H9 (cell line): ENCODE measurements at regions not wholly inside any gene's neighbourhood (a gene's known extent, or its start where the extent isn't known, plus 50 kb on each side); places are given as distances from the start of the nearest gene placed in this dataset.

ENCODE experiments used
- DNase-seq: peaks from one replicate; pipeline ENCODE4 v3.0.0-alpha.2; 2017
- H2AFZ ChIP-seq: one replicate; pipeline ENCODE4 v1.6.1; 2013; ENCODE audit warnings: mild to moderate bottlenecking, low read length, control low read depth, moderate library complexity
- H2AK5ac ChIP-seq: 2 replicates; pipeline ENCODE4 v1.6.1; 2013; ENCODE audit warnings: low read length, control low read depth, mixed read lengths; ENCODE audit not compliant: insufficient read length
- H2BK120ac ChIP-seq: one replicate; pipeline ENCODE4 v1.6.1; 2013; ENCODE audit warnings: low read depth, mild to moderate bottlenecking, low read length, control low read depth, inconsistent platforms; ENCODE audit not compliant: poor library complexity, severe bottlenecking
- H2BK12ac ChIP-seq: 2 replicates; pipeline ENCODE4 v1.6.1; 2013; ENCODE audit warnings: low read length, control low read depth, mixed read lengths, low read depth; ENCODE audit not compliant: insufficient read length
- H2BK15ac ChIP-seq: 2 replicates; pipeline ENCODE4 v1.6.1; 2013; ENCODE audit warnings: low read depth, low read length, control low read depth
- H2BK20ac ChIP-seq: one replicate; pipeline ENCODE4 v1.6.1; 2013; ENCODE audit warnings: low read depth, mild to moderate bottlenecking, low read length, control low read depth, inconsistent platforms; ENCODE audit not compliant: poor library complexity, severe bottlenecking
- H2BK5ac ChIP-seq: 2 replicates; pipeline ENCODE4 v1.6.1; 2013; ENCODE audit warnings: low read length, control low read depth, mixed read lengths; ENCODE audit not compliant: insufficient read length
- H3K14ac ChIP-seq: 2 replicates; pipeline ENCODE4 v1.6.1; 2013; ENCODE audit warnings: low read length, control low read depth; ENCODE audit not compliant: insufficient read depth
- H3K18ac ChIP-seq: 2 replicates; pipeline ENCODE4 v1.6.1; 2013; ENCODE audit warnings: low read depth, mild to moderate bottlenecking, mixed read lengths, low read length, control low read depth; ENCODE audit not compliant: insufficient read length
- H3K23ac ChIP-seq: 2 replicates; pipeline ENCODE4 v1.6.1; 2013; ENCODE audit warnings: low read length, control low read depth, mixed read lengths, low read depth; ENCODE audit not compliant: insufficient read length
- H3K23me2 ChIP-seq: 2 replicates; pipeline ENCODE4 v1.6.1; 2013; ENCODE audit warnings: low read depth, mild to moderate bottlenecking, mixed read lengths, low read length, control low read depth; ENCODE audit not compliant: insufficient read length, poor library complexity, severe bottlenecking
- H3K27ac ChIP-seq: 2 replicates; pipeline ENCODE4 v1.5.1; 2013; ENCODE audit warnings: low read length, control low read depth, mixed read lengths, low read depth; ENCODE audit not compliant: insufficient read length
- H3K27me3 ChIP-seq: 2 replicates; pipeline ENCODE4 v1.6.1; 2013; ENCODE audit warnings: low read length, control low read depth, inconsistent platforms; ENCODE audit not compliant: insufficient read depth
- H3K4ac ChIP-seq: 2 replicates; pipeline ENCODE4 v1.6.1; 2013; ENCODE audit warnings: low read depth, mild to moderate bottlenecking, control low read depth, inconsistent platforms, low read length, moderate library complexity
- H3K4me1 ChIP-seq: 2 replicates; pipeline ENCODE4 v1.6.1; 2013; ENCODE audit warnings: low read length, control low read depth, inconsistent platforms; ENCODE audit not compliant: insufficient read depth
- H3K4me2 ChIP-seq: 2 replicates; pipeline ENCODE4 v1.6.1; 2013; ENCODE audit warnings: low read length, control low read depth, mixed read lengths; ENCODE audit not compliant: insufficient read length, insufficient read depth
- H3K56ac ChIP-seq: 2 replicates; pipeline ENCODE4 v1.6.1; 2013; ENCODE audit warnings: low read depth, mild to moderate bottlenecking, mixed read lengths, low read length, control low read depth; ENCODE audit not compliant: insufficient read length
- H3K79me1 ChIP-seq: 2 replicates; pipeline ENCODE4 v1.6.1; 2013; ENCODE audit warnings: low read depth, mild to moderate bottlenecking, moderate library complexity, low read length, control low read depth, inconsistent platforms; ENCODE audit not compliant: insufficient read depth, poor library complexity, severe bottlenecking
- H3K79me2 ChIP-seq: 2 replicates; pipeline ENCODE4 v1.6.1; 2013; ENCODE audit warnings: low read length, control low read depth, inconsistent platforms; ENCODE audit not compliant: insufficient read depth
- H3K9ac ChIP-seq: 2 replicates; pipeline ENCODE4 v1.6.1; 2013; ENCODE audit warnings: low read length, control low read depth, mixed read lengths; ENCODE audit not compliant: insufficient read length; ENCODE audit errors: extremely low read depth
- H3K9me3 ChIP-seq: one replicate; pipeline ENCODE4 v1.6.1; 2013; ENCODE audit warnings: low read depth, low read length, inconsistent platforms; ENCODE audit not compliant: control insufficient read depth
- H3T11ph ChIP-seq: one replicate; pipeline ENCODE4 v1.6.1; 2013; ENCODE audit warnings: mild to moderate bottlenecking, low read length, control low read depth, inconsistent platforms
- H4K20me1 ChIP-seq: one replicate; pipeline ENCODE4 v1.6.1; 2013; ENCODE audit not compliant: control insufficient read depth, insufficient read length, insufficient read depth
- H4K5ac ChIP-seq: 2 replicates; pipeline ENCODE4 v1.6.1; 2013; ENCODE audit warnings: low read depth, mild to moderate bottlenecking, mixed read lengths, low read length, control low read depth; ENCODE audit not compliant: insufficient read length
- H4K8ac ChIP-seq: replicated peaks from 2 replicates; pipeline ENCODE4 v1.6.1; 2013; ENCODE audit warnings: low read length, control low read depth, mixed read lengths, low read depth; ENCODE audit not compliant: insufficient read length
- H4K91ac ChIP-seq: 2 replicates; pipeline ENCODE4 v1.6.1; 2013; ENCODE audit warnings: low read depth, mild to moderate bottlenecking, moderate library complexity, mixed read lengths, low read length, control low read depth; ENCODE audit not compliant: insufficient read length
- H3K27ac Mint-ChIP-seq, 3 experiments: 2 replicates in 2 of 3; 3 replicates in 1 of 3; pipeline ENCODE4 v1.8.0; 2020 to 2021; ENCODE audit warnings: mixed read lengths in 3 of 3, mild to moderate bottlenecking in 1 of 3, moderate library complexity in 1 of 3
- H3K27me3 Mint-ChIP-seq: 2 replicates; pipeline ENCODE4 v1.8.0; 2021; ENCODE audit warnings: low read depth, mild to moderate bottlenecking, moderate library complexity, mixed read lengths
- H3K36me3 Mint-ChIP-seq, 3 experiments: 2 replicates in 2 of 3; 3 replicates in 1 of 3; pipeline ENCODE4 v1.8.0; 2020 to 2021; ENCODE audit warnings: low read depth in 3 of 3, mixed read lengths in 3 of 3; ENCODE audit not compliant: insufficient read depth in 1 of 3
- H3K4me1 Mint-ChIP-seq, 2 experiments: 2 replicates each; pipeline ENCODE4 v1.8.0; 2020; ENCODE audit warnings: mixed read lengths in 2 of 2
- H3K4me3 Mint-ChIP-seq, 2 experiments: 2 replicates in 1 of 2; 3 replicates in 1 of 2; pipeline ENCODE4 v1.8.0; 2020 to 2021; ENCODE audit warnings: mild to moderate bottlenecking in 2 of 2, mixed read lengths in 2 of 2, moderate library complexity in 1 of 2
- H3K9me3 Mint-ChIP-seq, 2 experiments: 2 replicates in 1 of 2; 3 replicates in 1 of 2; pipeline ENCODE4 v1.8.0; 2020; ENCODE audit warnings: mild to moderate bottlenecking in 2 of 2, mixed read lengths in 2 of 2, moderate library complexity in 1 of 2
- TF ChIP-seq, protein P1 (sequence below): fragments of 200-600 bp; sonication (generic); conservative IDR thresholded peaks from 3 replicates; pipeline ENCODE4 v1.8.0; 2021; ENCODE audit warnings: antibody characterized with exemption, mild to moderate bottlenecking

DNA sequence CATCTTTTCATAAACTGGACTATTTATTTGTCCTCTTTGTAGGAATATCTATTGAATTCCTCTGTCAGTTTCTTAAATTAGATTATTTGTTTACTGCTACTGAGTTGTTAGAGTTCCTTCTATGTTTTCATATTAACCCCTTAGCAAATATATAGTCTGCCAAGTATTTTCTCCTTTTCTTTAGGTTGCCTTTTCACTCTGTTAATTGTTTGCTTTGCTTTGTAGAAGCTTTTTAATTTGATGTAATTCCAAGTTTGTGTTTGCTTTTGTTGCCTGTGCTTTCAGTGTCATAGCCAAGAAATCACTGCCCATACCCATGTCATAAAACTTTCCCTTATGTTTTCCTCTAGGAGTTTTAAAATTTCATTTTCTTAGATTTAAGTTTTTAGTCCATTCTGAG lies 256.2 kb upstream of the SEMA3A start:
- no peak overlapping the region for H2AK5ac ChIP-seq
- Mint-ChIP-seq H3K4me3 (no peak overlapping the region), H3K4me1 (peaks cover 0 to 4% of the 10 kb centered on the region in 2 experiments; a peak in 2 of 4 replicates), H3K27ac (no peak overlapping the region), H3K36me3 (peaks cover 0 to 5% (median 2%) of the 10 kb centered on the region in 3 experiments; a peak in 2 of 7 replicates), H3K9me3 (peaks cover 0 to 7% of the 10 kb centered on the region in 2 experiments; a peak in 4 of 5 replicates), H3K27me3 (no peaks in the 10 kb centered on the region)
- no peak overlapping the region for H2BK12ac ChIP-seq
- H4K8ac ChIP-seq: no peak overlapping the region
- no peak overlapping the region for H3K4me2 ChIP-seq
- H4K20me1 ChIP-seq: no peaks in the 10 kb centered on the region
- H3K9ac ChIP-seq: no peak overlapping the region
- H3K18ac ChIP-seq: no peak overlapping the region
- no peak overlapping the region for H3K27ac ChIP-seq
- H2BK5ac ChIP-seq: no peak overlapping the region
- no peak overlapping the region for H2AFZ ChIP-seq
- TF ChIP-seq, protein P1, sequence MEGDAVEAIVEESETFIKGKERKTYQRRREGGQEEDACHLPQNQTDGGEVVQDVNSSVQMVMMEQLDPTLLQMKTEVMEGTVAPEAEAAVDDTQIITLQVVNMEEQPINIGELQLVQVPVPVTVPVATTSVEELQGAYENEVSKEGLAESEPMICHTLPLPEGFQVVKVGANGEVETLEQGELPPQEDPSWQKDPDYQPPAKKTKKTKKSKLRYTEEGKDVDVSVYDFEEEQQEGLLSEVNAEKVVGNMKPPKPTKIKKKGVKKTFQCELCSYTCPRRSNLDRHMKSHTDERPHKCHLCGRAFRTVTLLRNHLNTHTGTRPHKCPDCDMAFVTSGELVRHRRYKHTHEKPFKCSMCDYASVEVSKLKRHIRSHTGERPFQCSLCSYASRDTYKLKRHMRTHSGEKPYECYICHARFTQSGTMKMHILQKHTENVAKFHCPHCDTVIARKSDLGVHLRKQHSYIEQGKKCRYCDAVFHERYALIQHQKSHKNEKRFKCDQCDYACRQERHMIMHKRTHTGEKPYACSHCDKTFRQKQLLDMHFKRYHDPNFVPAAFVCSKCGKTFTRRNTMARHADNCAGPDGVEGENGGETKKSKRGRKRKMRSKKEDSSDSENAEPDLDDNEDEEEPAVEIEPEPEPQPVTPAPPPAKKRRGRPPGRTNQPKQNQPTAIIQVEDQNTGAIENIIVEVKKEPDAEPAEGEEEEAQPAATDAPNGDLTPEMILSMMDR: no peak
- no peak overlapping the region for H2BK20ac ChIP-seq
- no peak overlapping the region for H4K91ac ChIP-seq
- H3K23ac ChIP-seq: no peak overlapping the region
- no peaks in the 10 kb centered on the region for H3K79me2 ChIP-seq
- H3K79me1 ChIP-seq: no peaks in the 10 kb centered on the region
- DNase-seq: no peak
- H3K56ac ChIP-seq: no peak overlapping the region
- no peak overlapping the region for H2BK15ac ChIP-seq
- no peaks in the 10 kb centered on the region for H3K27me3 ChIP-seq
- H3K23me2 ChIP-seq: no peaks in the 10 kb centered on the region
- no peaks in the 10 kb centered on the region for H3K4me1 ChIP-seq
- H2BK120ac ChIP-seq: no peak overlapping the region
- no peak overlapping the region for H3T11ph ChIP-seq
- H3K14ac ChIP-seq: no peak overlapping the region
- H3K4ac ChIP-seq: no peak overlapping the region
- no peak overlapping the region for H4K5ac ChIP-seq
- H3K9me3 ChIP-seq: no peaks in the 10 kb centered on the region
